Sigmoid colon (tissue), 4 donors: ENCODE measurements at regions not wholly inside any gene's neighbourhood (a gene's known extent, or its start where the extent isn't known, plus 50 kb on each side); places are given as distances from the start of the nearest gene placed in this dataset.

Experiments used
- CTCF ChIP-seq, 4 experiments: fragments of 450-650 bp in 3 of 4; fragments of 200-600 bp in 1 of 4; IDR thresholded peaks; one replicate each; pipeline ENCODE4 v1.5.1; 2016 to 2019; ENCODE audit warnings: antibody characterized with exemption in 4 of 4, mild to moderate bottlenecking in 3 of 4, moderate library complexity in 2 of 4
- EP300 ChIP-seq, 4 donors: sonication (generic); formaldehyde crosslinking; IDR thresholded peaks; one replicate each; pipeline ENCODE4 v1.6.1; 2017; ENCODE audit warnings: antibody characterized with exemption in 4 of 4
- POLR2A ChIP-seq, 2 donors: fragments of 450-650 bp; IDR thresholded peaks; one replicate each; pipeline ENCODE4 v1.6.1; 2016; ENCODE audit warnings: antibody characterized with exemption in 2 of 2, mild to moderate bottlenecking in 2 of 2, moderate library complexity in 2 of 2
- POLR2AphosphoS5 ChIP-seq, 4 donors: sonication (generic); formaldehyde crosslinking; IDR thresholded peaks; one replicate each; pipeline ENCODE4 v1.6.1; 2017; ENCODE audit warnings: antibody characterized with exemption in 4 of 4

DNA sequence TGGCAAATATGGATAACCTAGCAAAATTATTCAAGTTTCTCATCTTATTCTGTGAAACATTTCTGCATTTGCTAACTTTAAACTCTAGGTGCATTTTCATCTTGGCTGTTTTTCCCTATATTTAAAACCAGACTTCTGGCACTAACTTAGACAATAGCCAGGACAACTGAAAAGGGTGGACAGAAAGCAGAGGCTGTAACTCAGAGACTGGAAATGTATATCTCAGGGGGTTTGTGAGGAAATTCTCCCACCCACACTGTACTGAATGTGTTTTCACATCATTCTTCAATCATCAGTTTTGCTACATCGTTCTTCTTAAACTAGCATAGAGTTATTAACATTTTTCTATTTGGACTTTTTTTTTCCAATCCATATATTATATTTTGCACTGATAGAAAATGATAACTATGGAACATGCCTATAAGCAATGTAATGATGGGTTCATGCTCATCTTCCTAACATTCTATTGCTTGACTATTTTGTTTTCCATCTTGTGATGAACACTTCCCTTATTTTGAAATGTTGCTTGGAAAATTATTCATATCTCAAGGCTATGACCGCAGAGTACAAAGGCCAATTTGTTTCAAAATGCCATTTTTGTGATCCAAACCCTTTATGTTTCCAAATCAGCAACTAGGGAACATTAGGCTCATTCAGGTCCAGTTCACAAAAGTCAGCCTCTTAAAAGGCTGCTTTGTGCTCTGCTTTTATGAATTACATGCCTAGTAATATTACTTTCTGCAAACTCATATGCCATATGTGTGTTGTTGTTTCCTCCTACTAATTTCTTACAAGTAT is 125.8 kb upstream of the CDH19 start:
- TF ChIP-seq POLR2A (IDR thresholded peaks at IDR 0.05) (no peak), CTCF (IDR thresholded peaks at IDR 0.05) (no peak), POLR2AphosphoS5 (IDR thresholded peaks at IDR 0.05) (no peak), EP300 (IDR thresholded peaks at IDR 0.05) (no peak)
